T-helper 2 cell (primary cell): ENCODE measurements at regions not wholly inside any gene's neighbourhood (a gene's known extent, or its start where the extent isn't known, plus 50 kb on each side); places are given as distances from the start of the nearest gene placed in this dataset.
"Not testable (repeated sequence)": the region's sequence is repeated elsewhere in the genome, so short reads cannot be mapped to it uniquely, and the experiment has no call there.

Source experiments
- DNase-seq, 5 experiments: peaks; one replicate each; pipeline versions ENCODE4 v3.0.0 to v3.0.0-alpha.2; 2012 to 2022

DNA sequence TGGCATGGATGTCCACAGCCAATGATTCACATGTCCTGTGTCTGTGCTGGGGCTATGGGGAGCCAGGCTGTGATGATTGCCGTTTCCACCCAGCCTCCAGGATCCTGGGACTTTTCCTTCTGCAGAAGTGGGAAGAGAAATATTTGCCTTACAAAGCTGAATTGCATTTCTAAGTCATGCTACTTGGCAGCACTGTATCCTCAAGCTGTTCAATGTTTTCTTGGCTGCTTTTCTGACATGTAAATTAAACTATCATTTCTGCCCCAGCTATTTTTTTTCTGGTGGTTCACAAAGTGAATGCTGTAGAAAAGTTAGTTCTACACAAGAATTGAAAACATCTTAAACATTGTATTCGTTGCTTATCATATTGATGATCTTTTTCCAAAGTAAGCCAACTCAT is 51.9 kb upstream of the TCERG1L start:
- no peak for DNase-seq

DNA sequence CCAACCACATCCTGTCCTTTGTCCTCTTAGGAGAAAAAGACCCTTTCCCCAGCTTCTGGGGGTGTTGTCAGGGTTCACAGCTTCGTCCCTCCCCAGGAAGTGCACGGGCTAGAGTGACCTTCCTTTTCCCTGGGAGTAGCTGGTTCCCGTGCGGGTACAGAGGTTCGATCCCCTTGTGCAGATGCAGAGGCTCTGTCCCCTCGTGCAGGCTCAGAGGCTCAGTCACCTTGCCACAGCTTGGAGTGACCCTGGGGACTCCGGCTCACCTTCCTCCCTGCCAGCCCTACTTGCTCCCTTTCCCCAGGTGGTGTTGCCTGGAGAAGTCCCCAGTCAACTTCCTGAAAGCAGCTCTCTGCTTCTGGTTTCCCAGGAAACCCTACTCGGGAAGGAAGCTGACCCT is 60.0 kb upstream of the TCERG1L start:
- no peak for DNase-seq

DNA sequence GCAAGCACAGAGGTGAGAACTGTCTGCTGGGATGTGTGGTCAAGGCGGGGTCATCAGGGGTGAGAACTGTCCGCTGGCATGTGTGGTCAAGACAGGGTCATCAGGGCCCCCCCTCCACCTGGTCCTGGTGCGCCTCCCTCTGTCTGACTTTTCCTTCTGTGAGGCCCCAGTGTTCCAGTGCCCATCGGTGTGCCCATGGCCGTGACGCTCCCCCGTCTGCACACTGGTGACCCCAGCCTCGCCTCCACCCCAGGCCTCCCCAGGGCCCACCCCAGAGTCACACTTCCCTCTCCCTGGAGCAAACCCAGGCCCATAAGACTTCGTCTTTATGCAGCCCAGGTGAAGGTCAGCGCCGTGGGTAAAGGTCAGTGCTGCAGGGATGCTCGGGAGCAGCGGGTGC is 70.1 kb upstream of the TCERG1L start:
- DNase-seq, result no peak

DNA sequence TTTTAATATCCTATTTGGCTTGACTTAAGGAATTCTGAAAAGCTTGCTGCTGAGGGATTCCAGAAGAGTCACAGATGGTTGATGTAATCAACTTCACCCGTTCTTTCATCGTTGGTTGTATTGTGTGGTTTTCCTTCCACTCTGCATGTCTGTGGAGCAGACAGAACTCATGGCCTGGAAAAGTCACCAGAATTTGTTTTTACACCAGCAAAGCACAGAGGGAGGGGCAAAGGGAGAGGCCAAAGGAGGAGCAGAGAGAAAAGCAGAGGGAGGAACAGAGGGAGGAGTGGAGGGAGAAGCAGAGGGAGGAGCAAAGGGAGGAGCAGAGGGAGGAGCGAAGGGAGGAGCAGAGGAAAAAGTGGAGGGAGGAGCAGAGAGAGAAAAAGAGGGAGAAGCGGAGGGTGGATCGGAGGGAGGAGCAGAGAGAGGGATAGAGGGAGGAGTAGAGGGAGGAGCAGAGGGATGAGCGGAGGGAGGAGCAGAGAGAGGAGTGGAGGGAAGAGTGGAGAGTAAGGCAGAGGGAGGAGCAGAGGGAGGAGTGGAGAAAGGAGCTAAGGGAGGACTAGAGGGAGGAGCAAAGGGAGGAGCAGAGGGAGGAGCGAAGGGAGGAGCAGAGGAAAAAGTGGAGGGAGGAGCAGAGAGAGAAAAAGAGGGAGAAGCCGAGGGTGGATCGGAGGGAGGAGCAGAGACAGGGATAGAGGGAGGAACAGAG is 73.8 kb upstream of the TCERG1L start:
- not testable (repeated sequence) for DNase-seq

DNA sequence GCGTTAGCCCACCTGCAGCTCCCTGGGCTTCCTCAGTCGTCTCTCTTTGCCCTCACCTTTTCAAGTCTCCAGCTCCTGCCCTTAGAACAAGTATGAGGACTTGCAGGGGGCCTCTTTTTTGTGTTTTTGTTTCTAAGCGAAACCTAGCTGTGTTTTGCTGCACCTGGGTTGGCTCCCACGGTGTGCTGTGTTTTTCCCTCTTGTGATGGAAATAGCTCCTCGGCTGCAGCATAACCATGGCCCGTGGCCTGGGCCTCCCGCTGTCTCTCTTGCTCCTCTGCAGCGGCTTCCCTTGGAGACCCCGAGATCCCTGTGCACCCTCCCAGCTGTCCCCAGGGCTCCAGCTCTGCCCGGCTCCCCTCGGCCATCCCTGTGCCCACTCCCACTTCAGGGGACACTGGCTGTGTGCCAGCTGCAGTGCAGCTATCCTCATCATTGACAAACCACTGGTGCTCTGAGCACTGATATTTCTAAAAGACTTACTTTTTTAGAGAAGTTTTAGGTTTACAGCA is 75.6 kb upstream of the TCERG1L start:
- DNase-seq, result no peak

DNA sequence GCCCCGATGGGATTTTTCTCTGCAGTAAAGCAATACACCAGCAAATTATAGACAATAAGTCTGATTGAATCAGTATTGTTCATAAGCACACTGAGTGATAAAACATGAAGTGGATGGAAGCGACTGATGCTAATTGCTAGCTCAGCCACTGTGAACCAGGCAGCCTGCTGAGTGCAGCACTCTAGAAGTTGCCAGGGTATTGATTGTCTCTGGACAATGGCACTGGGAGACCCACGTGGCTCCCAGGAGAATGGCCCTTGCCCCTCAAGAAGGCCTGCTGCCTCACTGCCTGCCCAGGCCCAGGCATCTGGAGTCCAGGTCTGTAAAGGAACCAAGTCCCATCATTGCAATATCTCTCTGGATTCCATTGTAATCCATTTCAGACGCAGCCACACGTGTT is 80.4 kb upstream of the TCERG1L start:
- DNase-seq, result no peak

DNA sequence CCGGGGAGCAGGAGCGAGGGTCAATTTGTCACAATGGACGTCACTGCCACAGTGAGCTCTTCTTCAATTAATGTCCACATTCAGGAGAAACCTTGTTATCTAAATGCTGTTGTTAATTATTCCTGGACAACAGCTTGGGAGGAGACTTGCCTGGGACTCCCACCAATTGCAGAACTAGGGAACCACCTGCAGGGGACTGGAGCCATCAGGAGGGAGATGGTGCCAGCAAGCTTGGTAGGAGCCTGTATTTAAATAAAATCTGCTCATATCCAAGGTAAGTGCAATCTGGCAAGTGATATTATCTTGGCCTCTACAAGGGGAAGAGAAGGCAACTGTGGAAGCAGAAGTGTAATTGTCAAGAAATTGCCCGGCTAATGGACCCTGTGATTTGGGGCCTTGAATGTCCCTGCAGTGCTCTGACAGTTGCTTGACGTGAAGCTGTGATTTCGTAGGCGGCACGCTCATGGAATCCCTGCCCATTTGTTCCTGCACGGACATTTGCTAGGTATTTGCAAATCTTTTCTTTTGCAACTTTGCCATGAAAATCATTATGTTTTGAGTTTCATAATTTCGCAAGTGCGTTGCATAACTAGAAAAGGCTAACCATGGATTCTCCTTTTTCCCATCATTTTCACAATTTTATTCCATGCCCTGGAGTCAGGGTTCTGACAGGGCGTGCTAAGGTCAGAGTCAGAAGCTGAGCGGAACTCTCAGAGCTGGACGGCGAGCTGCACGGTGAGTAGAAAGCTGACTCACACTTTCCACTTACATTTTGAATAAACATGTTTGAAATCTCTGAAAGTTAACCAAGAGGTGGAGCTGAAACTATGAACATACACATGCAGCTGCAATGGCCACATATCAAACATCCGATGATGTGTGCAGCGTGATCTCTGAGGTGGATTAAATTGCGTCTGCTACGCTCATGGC is 84.9 kb upstream of the TCERG1L start:
- DNase-seq, result no peak

DNA sequence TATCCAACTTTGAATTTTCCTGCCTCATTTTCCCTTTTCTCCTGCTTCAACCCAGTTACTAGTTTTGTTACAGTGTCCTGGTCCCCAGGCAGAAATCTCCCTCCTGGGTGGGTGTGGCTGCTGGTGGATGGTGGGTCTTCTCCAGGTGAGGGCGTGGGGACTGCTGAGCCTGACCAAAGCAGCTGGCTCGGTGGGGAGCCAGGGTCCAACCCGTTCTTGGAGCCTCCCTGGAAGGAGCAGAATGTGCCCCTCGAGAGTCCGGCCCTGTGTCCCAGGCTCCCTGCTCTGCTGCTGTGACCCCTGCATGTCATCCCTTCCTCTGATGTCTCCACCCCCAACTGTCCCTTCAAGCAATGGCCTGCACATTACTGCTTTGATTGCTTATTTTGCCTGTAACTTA is 86.6 kb upstream of the TCERG1L start:
- no peak for DNase-seq

DNA sequence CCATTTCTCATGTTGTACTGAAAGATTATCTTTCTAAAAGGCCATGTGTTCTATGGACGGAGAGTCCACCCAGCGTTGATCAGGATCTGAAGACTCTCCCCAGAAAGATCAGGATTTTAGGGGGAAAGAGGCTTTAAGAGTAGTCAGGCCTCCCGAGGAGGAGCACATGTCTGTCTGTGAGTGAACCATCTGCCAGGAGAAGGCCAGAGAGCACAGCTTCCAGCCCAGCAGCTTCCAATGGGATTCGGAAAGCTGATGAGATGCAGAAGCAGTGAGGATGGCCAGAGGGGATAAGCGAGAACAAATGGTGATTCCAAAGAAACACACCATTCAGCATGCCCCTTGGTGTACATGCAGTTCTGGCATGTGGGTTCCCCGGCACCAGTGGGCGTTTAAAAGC is 88.5 kb upstream of the TCERG1L start:
- no peak for DNase-seq

DNA sequence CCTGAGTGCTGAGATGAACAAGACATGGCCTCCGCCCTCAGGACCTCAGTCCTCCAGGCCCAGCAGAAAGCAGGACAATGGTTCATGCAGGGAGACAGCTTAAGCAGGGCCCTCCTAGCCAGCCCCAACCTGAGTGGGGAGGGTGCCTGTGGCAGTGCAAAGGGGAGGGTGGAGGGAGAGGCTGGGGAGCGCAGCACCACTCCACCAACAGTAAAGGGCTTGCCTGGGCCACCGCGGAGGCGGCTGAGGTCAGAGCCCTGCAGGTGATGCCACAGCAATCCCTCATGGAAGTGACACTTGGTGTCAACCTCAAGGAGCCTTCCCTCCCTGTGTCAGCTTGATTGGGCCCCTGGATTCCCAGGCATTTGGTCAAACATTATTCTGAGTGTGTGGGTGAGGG is 89.0 kb upstream of the TCERG1L start:
- no peak for DNase-seq

DNA sequence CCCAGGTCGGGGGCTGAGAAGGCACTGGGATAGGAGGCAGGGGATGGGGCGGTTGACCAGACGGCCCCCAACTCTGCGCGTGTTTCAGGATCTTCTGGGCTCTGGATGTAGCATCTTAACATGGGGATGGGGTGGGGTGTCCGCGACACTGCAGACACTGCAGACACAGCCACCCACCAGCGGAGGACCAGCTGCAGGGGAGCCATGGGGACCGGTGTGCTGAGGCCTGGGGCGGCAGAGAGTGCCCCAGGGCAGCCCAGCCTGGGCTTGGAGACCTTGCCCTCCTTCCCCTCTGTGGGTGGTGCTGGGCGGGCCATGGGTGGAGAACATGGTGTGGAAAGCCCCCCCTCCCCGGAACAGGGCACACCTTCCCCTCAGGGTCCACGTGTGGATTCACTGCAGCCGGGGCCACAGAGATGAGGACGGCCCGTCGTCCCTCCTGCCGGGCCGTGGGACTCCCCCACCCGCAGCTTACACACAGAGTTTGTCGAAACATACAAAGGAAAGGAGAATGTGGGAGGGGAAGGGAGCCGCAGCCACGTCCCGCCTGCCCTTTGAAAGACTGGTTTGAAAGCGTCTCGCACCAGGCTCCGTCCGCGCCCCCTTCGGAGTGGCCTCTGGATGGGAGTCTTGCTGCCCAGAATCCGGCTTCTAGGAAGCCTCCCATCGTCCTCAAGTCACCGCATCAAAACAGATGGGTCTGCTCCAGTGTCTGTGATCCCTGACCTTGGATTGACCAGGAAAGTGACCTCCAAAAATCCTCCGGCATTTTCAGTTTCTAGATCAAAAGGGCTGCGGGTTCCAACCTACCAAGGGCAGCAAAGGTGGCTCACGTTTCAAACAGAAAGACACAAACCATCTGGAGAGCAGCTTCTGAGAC is 91.5 kb upstream of the TCERG1L start:
- DNase-seq, result no peak

DNA sequence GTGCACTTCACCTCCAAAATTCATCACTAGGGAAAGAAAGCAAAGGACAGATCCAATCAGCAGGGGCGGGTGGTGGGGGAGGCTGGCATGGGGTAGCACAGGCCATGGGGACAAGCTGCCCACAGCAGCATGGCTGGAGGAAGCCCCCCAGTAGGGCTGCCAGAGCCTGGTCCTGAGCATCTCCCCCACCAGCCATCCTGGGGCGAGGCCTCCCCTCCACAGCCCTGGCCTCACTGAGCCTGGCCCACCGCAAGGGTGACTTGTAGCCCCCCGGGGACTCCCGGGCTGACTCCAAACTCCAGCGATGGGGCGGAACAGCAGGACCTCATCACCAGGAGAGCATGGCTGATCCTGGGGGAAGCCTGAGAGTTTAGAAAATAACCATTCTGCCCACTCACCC is 92.4 kb upstream of the TCERG1L start:
- no peak for DNase-seq

DNA sequence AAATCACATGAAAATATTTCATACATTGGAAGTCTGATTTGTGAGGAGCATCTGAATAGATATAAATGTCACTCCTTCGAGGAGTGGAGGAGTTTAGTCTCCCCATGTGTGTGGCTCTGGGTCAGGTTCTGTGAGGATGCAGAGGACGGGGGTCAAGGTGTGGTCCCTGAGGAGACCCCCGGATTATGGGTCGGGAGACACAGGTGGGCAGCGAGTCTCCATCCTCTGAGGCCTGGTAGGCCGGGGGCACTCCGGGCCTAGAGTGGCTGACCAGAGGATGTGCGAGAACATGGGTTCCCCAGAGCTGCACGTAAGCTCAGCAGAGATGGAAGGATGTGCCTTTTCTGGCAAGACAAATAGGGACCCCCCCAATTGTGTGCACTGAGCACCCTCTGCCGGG is 93.4 kb upstream of the TCERG1L start:
- DNase-seq, result no peak

DNA sequence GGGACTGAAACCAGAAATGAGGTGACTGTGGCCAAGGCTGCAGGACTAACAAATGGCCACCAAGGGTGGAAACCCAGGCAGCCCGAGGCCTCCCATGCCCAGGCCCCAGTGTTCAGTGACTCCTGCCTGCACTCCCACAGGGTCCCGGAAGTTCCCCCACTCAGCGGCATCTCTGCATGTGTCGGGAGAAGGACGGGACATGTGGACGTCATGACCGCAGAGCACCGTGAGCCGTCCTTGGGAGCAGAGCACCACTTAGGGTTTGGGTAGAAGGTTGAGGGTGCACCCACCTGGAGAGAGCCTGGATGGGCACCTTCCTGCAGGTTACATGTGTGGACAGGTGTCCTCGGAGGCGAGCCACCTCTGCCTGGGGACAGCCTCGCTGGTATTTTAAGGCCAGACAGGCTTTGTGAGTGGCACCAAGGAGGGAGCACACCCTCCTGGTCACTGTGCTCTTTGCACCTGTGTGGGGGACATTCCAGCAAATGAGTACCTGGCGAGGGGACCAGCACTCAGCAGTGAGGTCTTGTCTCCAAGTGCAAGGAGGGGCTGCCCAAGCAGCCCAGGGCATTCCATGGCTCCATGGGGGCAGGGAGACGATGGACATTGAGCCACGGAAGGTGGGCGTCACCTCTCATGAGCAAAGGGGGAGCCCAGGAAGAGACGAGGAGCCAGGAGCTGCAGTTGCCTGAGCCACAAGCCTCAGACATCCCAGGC is 95.3 kb upstream of the TCERG1L start:
- no peak for DNase-seq

DNA sequence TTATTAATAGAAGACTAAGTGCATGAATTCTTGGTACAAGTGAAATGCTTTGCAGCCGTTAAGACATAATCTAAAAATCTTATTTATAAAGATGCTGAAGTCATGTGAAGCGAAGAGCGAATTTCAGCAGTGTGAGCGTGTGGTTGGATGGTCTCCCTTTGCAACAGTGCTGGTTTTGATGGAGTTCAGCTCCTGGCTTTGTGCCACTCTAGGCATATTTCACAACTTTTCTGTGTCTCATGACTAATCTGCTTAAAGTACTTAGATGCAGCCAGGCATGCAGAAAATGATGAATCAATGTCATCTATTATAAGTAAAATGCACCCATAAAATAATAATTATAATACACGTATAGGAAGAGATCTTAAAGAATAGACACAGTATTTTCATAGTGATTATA is 107.2 kb upstream of the TCERG1L start:
- DNase-seq, result no peak

DNA sequence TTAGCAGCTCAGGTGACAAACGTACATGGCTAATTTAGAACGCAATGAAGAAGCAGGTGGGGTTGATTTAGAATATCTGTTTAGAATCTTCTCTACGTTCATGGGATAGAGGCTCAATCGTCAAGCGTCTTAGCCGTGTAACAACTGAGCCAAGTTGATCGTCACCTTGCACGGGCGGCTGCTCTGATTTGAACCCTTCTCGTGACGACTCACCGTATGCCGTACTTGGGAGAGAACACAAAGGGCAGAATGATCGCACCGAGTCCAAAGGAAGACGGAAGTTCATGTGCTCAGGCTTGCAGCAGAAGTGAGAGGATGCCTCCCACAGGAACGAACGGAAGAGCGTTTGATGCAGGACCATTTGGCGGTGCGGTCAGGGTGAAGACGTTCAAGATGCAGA is 108.3 kb upstream of the TCERG1L start:
- no peak for DNase-seq

DNA sequence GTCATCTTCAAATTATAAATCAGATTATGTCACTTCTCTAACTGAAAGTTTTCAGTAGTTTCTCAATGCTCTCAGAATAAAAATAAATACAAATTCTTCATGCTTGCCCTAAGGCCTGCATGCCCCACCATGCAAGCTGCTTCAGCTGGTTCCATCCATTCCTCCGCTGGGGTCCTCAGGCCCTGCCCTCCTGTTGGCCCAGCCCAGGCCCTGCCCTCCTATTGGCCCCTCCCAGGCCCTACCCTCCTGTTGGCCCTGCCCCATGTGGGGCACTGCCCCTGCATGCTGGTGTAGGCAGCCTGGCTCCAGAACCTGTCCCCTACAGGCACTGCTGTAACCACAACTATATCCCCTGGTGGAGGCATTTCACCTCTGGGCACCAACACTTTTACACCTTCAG is 109.3 kb upstream of the TCERG1L start:
- DNase-seq, result no peak

DNA sequence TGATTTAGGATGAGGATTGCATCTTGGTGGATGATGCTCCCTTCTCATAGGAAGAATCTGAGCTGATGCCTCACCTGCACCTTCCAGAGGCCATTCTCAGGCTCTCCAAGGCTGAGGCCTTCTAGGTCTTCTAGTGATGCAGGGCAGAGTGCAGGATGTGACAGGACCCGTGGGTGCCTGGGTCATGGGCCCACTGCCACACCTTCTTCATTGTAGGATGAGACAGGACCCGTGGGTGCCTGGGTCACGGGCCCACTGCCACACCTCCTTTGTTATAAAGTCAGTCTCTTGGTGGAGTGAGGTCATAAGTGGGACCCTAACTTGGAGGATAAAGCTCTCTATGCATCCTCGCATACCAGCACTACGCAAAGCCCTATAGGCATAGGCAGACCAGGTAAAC is 109.9 kb upstream of the TCERG1L start:
- DNase-seq, result no peak

DNA sequence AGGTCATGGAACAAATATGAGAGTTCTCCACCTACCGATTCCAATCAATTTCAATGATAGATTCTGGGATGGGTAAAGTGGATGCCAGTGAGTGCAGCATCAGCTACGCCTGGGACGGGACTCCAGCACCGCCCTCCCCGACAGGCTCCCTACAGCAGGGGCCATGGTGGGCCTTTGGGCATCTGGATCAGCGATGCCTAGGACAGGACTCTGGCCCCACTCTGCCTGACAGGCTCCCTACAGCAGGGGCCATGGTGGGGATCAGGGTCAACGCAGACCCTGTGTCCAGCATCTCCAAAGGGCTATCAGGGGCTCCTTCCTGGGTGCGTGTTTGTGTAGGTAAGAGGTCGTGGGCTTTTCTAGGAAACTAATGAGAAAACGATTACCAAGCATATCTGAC is 111.2 kb upstream of the TCERG1L start:
- no peak for DNase-seq

DNA sequence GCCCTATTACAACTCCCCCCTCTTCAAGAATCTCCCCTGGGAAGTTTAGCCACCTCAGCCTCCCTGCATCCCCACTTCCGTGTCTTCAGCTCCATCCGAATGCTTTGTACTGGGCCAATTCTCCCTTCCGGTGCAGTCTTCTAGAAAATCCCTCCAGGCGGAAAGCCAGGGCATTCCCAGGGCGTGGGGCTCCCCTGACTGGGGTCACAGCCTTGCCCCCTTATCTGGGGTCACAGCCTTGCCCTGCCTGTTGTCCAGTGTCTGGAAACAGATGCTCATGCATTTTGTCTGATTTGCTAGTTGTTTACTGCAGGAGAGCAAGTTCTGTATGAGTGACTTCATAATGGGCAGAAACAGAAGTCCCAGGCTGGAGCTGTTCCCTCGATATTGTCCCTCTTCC is 112.5 kb upstream of the TCERG1L start:
- no peak for DNase-seq

DNA sequence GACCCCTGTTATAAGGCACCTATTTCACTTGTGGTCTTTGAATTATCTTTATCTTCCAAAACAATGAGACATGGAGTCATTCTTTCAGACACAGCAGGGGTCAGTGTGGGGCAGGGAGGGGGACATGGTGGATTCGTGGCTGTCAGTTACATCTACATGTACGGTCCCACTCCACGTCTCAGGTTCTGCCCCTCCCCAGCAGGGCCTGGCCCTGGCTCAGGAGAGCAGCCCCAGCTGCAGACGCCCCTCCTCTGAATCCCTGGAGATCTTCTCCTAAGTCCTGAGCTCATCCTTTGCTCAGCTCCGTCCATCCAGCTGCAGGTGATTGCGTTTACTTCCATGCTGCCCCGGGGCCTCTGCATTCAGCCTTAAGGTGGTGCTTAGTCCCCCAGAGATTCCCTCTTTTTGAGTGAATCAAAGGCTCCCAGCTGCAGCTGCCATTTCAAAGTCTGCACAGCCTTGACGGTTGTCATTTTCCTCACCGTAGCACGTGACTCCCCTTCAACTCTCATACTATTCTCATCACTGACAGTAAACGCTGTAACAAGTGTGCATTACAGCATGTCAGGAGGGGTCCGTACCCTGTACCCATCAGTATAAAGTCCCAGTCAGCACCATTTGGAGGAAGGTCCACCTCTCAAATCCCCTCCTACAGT is 113.4 kb upstream of the TCERG1L start:
- no peak for DNase-seq
